SK-N-SH (cell line): ENCODE measurements at regions not wholly inside any gene's neighbourhood (a gene's known extent, or its start where the extent isn't known, plus 50 kb on each side); places are given as distances from the start of the nearest gene placed in this dataset.

ENCODE experiments used
- CTCF ChIA-PET: fragments of 300-600, 350-600 bp; formaldehyde crosslinking; extraction: SDS; loops from one replicate; lab custom pipeline; 2021; lab: Yijun Ruan, JAX
- POLR2A ChIA-PET: fragments of 350-600 bp; sonication (Branson Sonifier 250); formaldehyde crosslinking; extraction: SDS; loops from one replicate; lab custom pipeline; 2020; ENCODE audit warnings: antibody characterized with exemption, inconsistent platforms; lab: Yijun Ruan, JAX
- DNase-seq: peaks from one replicate; pipeline ENCODE4 v3.0.0; 2012
- H2AFZ ChIP-seq: fragments of 200-600 bp; sonication (generic); 2 replicates; pipeline ENCODE4 v1.8.1; 2016; ENCODE audit warnings: antibody characterized with exemption, mild to moderate bottlenecking, low read depth
- H3F3A ChIP-seq: fragments of 200-600 bp; sonication (generic); replicated peaks from 2 replicates; pipeline ENCODE3; 2016; ENCODE audit warnings: antibody characterized with exemption, mild to moderate bottlenecking; ENCODE audit not compliant: insufficient read depth
- H3K27ac ChIP-seq, 2 experiments: fragments of 200-500 bp in 1 of 2; fragments of 200-600 bp in 1 of 2; sonication (Bioruptor generic) in 1 of 2; sonication (generic), shearing (Covaris generic) in 1 of 2; 2 replicates each; pipeline versions ENCODE4 v1.5.1 to v1.6.1; 2014 to 2016; ENCODE audit warnings: low read depth in 2 of 2, inconsistent platforms in 1 of 2, low read length in 1 of 2, mild to moderate bottlenecking in 1 of 2, mixed read lengths in 1 of 2
- H3K27me3 ChIP-seq: fragments of 200-600 bp; sonication (generic), shearing (Covaris generic); 2 replicates; pipeline ENCODE4 v1.6.1; 2016; ENCODE audit warnings: mixed run types; ENCODE audit not compliant: insufficient read depth
- H3K36me3 ChIP-seq, 2 experiments: fragments of 200-500 bp in 1 of 2; fragments of 200-600 bp in 1 of 2; sonication (Bioruptor generic) in 1 of 2; sonication (generic) in 1 of 2; replicated peaks in 1 of 2; 2 replicates each; pipeline versions ENCODE3 to v1.5.1; 2014 to 2016; ENCODE audit warnings: low read length in 1 of 2, mild to moderate bottlenecking in 1 of 2; ENCODE audit not compliant: insufficient read depth in 2 of 2, control insufficient read depth in 1 of 2
- H3K4me1 ChIP-seq, 2 experiments: fragments of 200-500 bp in 1 of 2; fragments of 200-600 bp in 1 of 2; sonication (Bioruptor generic) in 1 of 2; sonication (generic), shearing (Covaris generic) in 1 of 2; 2 replicates each; pipeline versions ENCODE4 v1.5.1 to v1.6.1; 2014 to 2016; ENCODE audit warnings: low read depth in 1 of 2, low read length in 1 of 2, mixed run types in 1 of 2; ENCODE audit not compliant: insufficient read depth in 2 of 2, control insufficient read depth in 1 of 2
- H3K4me2 ChIP-seq: fragments of 200-600 bp; sonication (generic), shearing (Covaris generic); 2 replicates; pipeline ENCODE4 v1.6.1; 2017; ENCODE audit warnings: mixed run types
- H3K4me3 ChIP-seq, 2 experiments: fragments of 200-500 bp in 1 of 2; fragments of 200-600 bp in 1 of 2; sonication (Bioruptor generic) in 1 of 2; sonication (generic), shearing (Covaris generic) in 1 of 2; 2 replicates each; pipeline versions ENCODE4 v1.5.1 to v1.8.1; 2014 to 2016; ENCODE audit warnings: low read depth in 2 of 2, inconsistent platforms in 1 of 2, low read length in 1 of 2, mild to moderate bottlenecking in 1 of 2, mixed read lengths in 1 of 2, moderate library complexity in 1 of 2
- H3K79me2 ChIP-seq: fragments of 200-600 bp; sonication (generic); 2 replicates; pipeline ENCODE4 v1.8.1; 2017; ENCODE audit warnings: mild to moderate bottlenecking; ENCODE audit not compliant: insufficient read depth
- H3K9ac ChIP-seq: fragments of 200-600 bp; sonication (generic); 2 replicates; pipeline ENCODE4 v1.6.1; 2017; ENCODE audit warnings: mixed run types
- H3K9me2 ChIP-seq: fragments of 200-600 bp; sonication (generic); 2 replicates; pipeline ENCODE4 v1.6.1; 2017; ENCODE audit warnings: mixed run types
- H3K9me3 ChIP-seq: fragments of 200-600 bp; sonication (generic); 2 replicates; pipeline ENCODE4 v1.6.1; 2017; ENCODE audit warnings: mixed run types, mild to moderate bottlenecking, moderate library complexity
- H4K20me1 ChIP-seq: fragments of 200-600 bp; sonication (generic); 2 replicates; pipeline ENCODE4 v1.6.1; 2017; ENCODE audit warnings: mild to moderate bottlenecking, mixed run types; ENCODE audit not compliant: insufficient read depth
- CHD2 ChIP-seq: fragments of 150-350 bp; IDR thresholded peaks from 2 replicates; pipeline ENCODE4 v1.6.1; 2018; ENCODE audit warnings: low read length; ENCODE audit not compliant: partially characterized antibody
- CTCF ChIP-seq: fragments of 200-600 bp; sonication (generic); IDR thresholded peaks from 2 replicates; pipeline ENCODE4 v1.6.1; 2017; ENCODE audit warnings: antibody characterized with exemption, mild to moderate bottlenecking, moderate library complexity
- ELF1 ChIP-seq: IDR thresholded peaks from 2 replicates; pipeline ENCODE4 v1.4.0; 2012
- EP300 ChIP-seq, 2 experiments: IDR thresholded peaks; 2 replicates each; pipeline versions ENCODE4 v1.4.0 to v1.6.1; 2012; ENCODE audit warnings: borderline replicate concordance in 1 of 2, low read depth in 1 of 2, low read length in 1 of 2
- EZH2phosphoT487 ChIP-seq: fragments of 200-600 bp; sonication (generic); IDR thresholded peaks from 2 replicates; pipeline ENCODE4 v1.6.1; 2017; ENCODE audit warnings: low read depth, mixed run types, mild to moderate bottlenecking, antibody characterized with exemption, moderate library complexity, borderline replicate concordance
- FOXJ3 ChIP-seq: sonication (generic); formaldehyde crosslinking; IDR thresholded peaks from 2 replicates; pipeline ENCODE4 v1.5.1; 2020; ENCODE audit warnings: mild to moderate bottlenecking, missing genetic modification reagents
- FOXM1 ChIP-seq: IDR thresholded peaks from 2 replicates; pipeline ENCODE4 v1.4.0; 2012; ENCODE audit warnings: low read depth, mild to moderate bottlenecking
- GABPA ChIP-seq: IDR thresholded peaks from 2 replicates; pipeline ENCODE4 v1.4.0; 2012; ENCODE audit warnings: low read depth, mild to moderate bottlenecking
- IRF3 ChIP-seq: fragments of 150-350 bp; IDR thresholded peaks from 2 replicates; pipeline ENCODE4 v1.6.1; 2016; ENCODE audit warnings: mild to moderate bottlenecking, low read depth, low read length
- JUND ChIP-seq: IDR thresholded peaks from 2 replicates; pipeline ENCODE4 v1.4.0; 2012
- MAX ChIP-seq: IDR thresholded peaks from 2 replicates; pipeline ENCODE4 v1.4.0; 2012; ENCODE audit warnings: low read depth
- NFIC ChIP-seq: IDR thresholded peaks from 2 replicates; pipeline ENCODE4 v1.4.0; 2012; ENCODE audit warnings: borderline replicate concordance
- RCOR1 ChIP-seq: fragments of 150-350 bp; IDR thresholded peaks from 2 replicates; pipeline ENCODE4 v1.6.1; 2017; ENCODE audit warnings: antibody characterized with exemption, low read length
- RFX5 ChIP-seq: IDR thresholded peaks from 2 replicates; pipeline ENCODE4 v1.6.1; 2012; ENCODE audit warnings: mild to moderate bottlenecking, improper control_type of control experiment, low read length
- SIN3A ChIP-seq: IDR thresholded peaks from 2 replicates; pipeline ENCODE4 v1.6.1; 2012; ENCODE audit warnings: low read depth, mild to moderate bottlenecking, low read length, moderate library complexity, borderline replicate concordance
- SMC3 ChIP-seq: IDR thresholded peaks from 2 replicates; pipeline ENCODE4 v1.6.1; 2012; ENCODE audit warnings: low read depth, low read length, improper control_type of control experiment
- TCF12 ChIP-seq: IDR thresholded peaks from 2 replicates; pipeline ENCODE4 v1.4.0; 2012
- USF1 ChIP-seq: IDR thresholded peaks from 2 replicates; pipeline ENCODE4 v1.4.0; 2012; ENCODE audit warnings: low read depth, borderline replicate concordance

- Histone ChIP-seq H3F3A (no peaks in the 10 kb centered on the region), H3K27ac (no peak overlapping the region), H3K79me2 (no peaks in the 10 kb centered on the region), H3K9ac (no peak overlapping the region), H3K36me3 (no peaks in the 10 kb centered on the region), H3K9me3 (no peaks in the 10 kb centered on the region), H3K4me2 (no peak overlapping the region), H2AFZ (no peak overlapping the region), H3K4me1 (no peaks in the 10 kb centered on the region), H3K4me3 (no peak overlapping the region), H4K20me1 (no peaks in the 10 kb centered on the region), H3K9me2 (no peaks in the 10 kb centered on the region), H3K27me3 (no peaks in the 10 kb centered on the region)
- ChIA-PET POLR2A (no interaction called here), CTCF (interaction anchor here (2.0 kb wide), 1 partner anchor 11 kb away, joined by 11 read pairs; no protein-coding TSS in a partner anchor)
- no peak for DNase-seq
- no peak for TF ChIP-seq JUND
- TF ChIP-seq NFIC = no peak
- TF ChIP-seq IRF3 = no peak
- no peak for TF ChIP-seq USF1
- TF ChIP-seq RCOR1 = no peak
- TF ChIP-seq MAX = no peak
- TF ChIP-seq EZH2phosphoT487 = no peak
- TF ChIP-seq CTCF = no peak
- no peak for TF ChIP-seq ELF1
- no peak for TF ChIP-seq FOXJ3
- no peak for TF ChIP-seq RFX5
- no peak for TF ChIP-seq GABPA
- TF ChIP-seq CHD2 = no peak
- no peak for TF ChIP-seq TCF12
- TF ChIP-seq FOXM1 = no peak
- TF ChIP-seq SMC3 = no peak
- no peak for TF ChIP-seq SIN3A
- TF ChIP-seq, all 33 proteins: peak for 0
Observed at GRCh38 chr5:91652678-91653077, 269.6 kb upstream of the ARRDC3 start.

- no peaks in the 10 kb centered on the region for H3K9me3 ChIP-seq
- ChIA-PET POLR2A (no interaction called here), CTCF (interaction anchor here (1.5 kb wide), 1 partner anchor 10 kb away, joined by 10 read pairs; no protein-coding TSS in a partner anchor)
Observed at GRCh38 chr5:91651704-91652103, 268.6 kb upstream of the ARRDC3 start.

More at GRCh38 chr5:91651704-91652103, 268.6 kb upstream of the ARRDC3 start:
- Histone ChIP-seq H3K9ac (no peak overlapping the region), H3F3A (no peaks in the 10 kb centered on the region), H2AFZ (no peak overlapping the region), H3K4me1 (no peaks in the 10 kb centered on the region), H4K20me1 (no peaks in the 10 kb centered on the region), H3K4me2 (no peak overlapping the region), H3K4me3 (no peak overlapping the region), H3K27ac (no peak overlapping the region), H3K79me2 (no peaks in the 10 kb centered on the region), H3K36me3 (no peaks in the 10 kb centered on the region), H3K9me2 (no peaks in the 10 kb centered on the region), H3K27me3 (no peaks in the 10 kb centered on the region)
- TF ChIP-seq NFIC = no peak
- no peak for TF ChIP-seq EP300 (IDR thresholded peaks at IDR 0.05; ENCODE audit: borderline replicate concordance in 1 of 2, low read depth in 1 of 2, low read length in 1 of 2)
- TF ChIP-seq SIN3A = no peak
- no peak for DNase-seq
